HepG2 (cell line): ENCODE measurements at regions not wholly inside any gene's neighbourhood (a gene's known extent, or its start where the extent isn't known, plus 50 kb on each side); places are given as distances from the start of the nearest gene placed in this dataset.

Experiments used
- ARID5B ChIP-seq: IDR thresholded peaks from 2 replicates; pipeline ENCODE4 v1.4.0; 2020; ENCODE audit warnings: mild to moderate bottlenecking, missing genetic modification reagents
- ATF1 ChIP-seq: IDR thresholded peaks from 2 replicates; pipeline ENCODE4 v1.6.1; 2016; ENCODE audit warnings: mild to moderate bottlenecking, control low read depth
- CBFB ChIP-seq: sonication (generic); formaldehyde crosslinking; IDR thresholded peaks from 2 replicates; pipeline ENCODE4 v1.4.0; 2020; ENCODE audit warnings: missing genetic modification reagents
- CHD2 ChIP-seq: IDR thresholded peaks from 2 replicates; pipeline ENCODE4 v1.6.1; 2011; ENCODE audit warnings: low read depth, low read length, improper control_type of control experiment
- CREB3 ChIP-seq: sonication (generic); formaldehyde crosslinking; IDR thresholded peaks from 2 replicates; pipeline ENCODE4 v1.5.0; 2020; ENCODE audit warnings: missing genetic modification reagents
- ERF ChIP-seq: IDR thresholded peaks from 2 replicates; pipeline ENCODE4 v1.6.1; 2018; ENCODE audit warnings: missing biosample characterization, missing genetic modification reagents
- FOXC1 ChIP-seq: sonication (generic); formaldehyde crosslinking; IDR thresholded peaks from 2 replicates; pipeline ENCODE4 v1.8.0; 2022; ENCODE audit warnings: mild to moderate bottlenecking, missing genetic modification reagents, borderline replicate concordance
- GMEB2 ChIP-seq: IDR thresholded peaks from 2 replicates; pipeline ENCODE4 v1.6.1; 2016; ENCODE audit warnings: missing biosample characterization, missing genetic modification reagents, low read depth
- HMG20A ChIP-seq: IDR thresholded peaks from 2 replicates; pipeline ENCODE4 v1.6.1; 2016; ENCODE audit warnings: borderline replicate concordance
- HNRNPK ChIP-seq: fragments of 200-400 bp; formaldehyde crosslinking; IDR thresholded peaks from 2 replicates; pipeline ENCODE4 v1.6.1; 2018; ENCODE audit warnings: low read length, low read depth, moderate library complexity, mild to moderate bottlenecking; ENCODE audit not compliant: poor library complexity, severe bottlenecking
- IRX3 ChIP-seq: sonication (generic); formaldehyde crosslinking; IDR thresholded peaks from 2 replicates; pipeline ENCODE4 v1.8.1; 2023; ENCODE audit warnings: mild to moderate bottlenecking, low read depth, missing genetic modification reagents, borderline replicate concordance
- SAFB2 ChIP-seq: sonication (generic); formaldehyde crosslinking; IDR thresholded peaks from 2 replicates; pipeline ENCODE4 v1.5.1; 2020; ENCODE audit warnings: missing genetic modification reagents, low read depth, mild to moderate bottlenecking, borderline replicate concordance
- SMARCC2 ChIP-seq: fragments of 450-650 bp; IDR thresholded peaks from 2 replicates; pipeline ENCODE4 v1.6.1; 2017; ENCODE audit warnings: antibody characterized with exemption, mild to moderate bottlenecking
- ZFP1 ChIP-seq: IDR thresholded peaks from 2 replicates; pipeline ENCODE4 v1.6.1; 2016
- ZNF510 ChIP-seq: sonication (generic); formaldehyde crosslinking; IDR thresholded peaks from 2 replicates; pipeline ENCODE4 v1.4.0; 2020; ENCODE audit warnings: low read depth, mild to moderate bottlenecking, missing genetic modification reagents
- ZNF589 ChIP-seq: sonication (generic); formaldehyde crosslinking; conservative IDR thresholded peaks from 2 replicates; pipeline ENCODE4 v1.8.0; 2022; ENCODE audit warnings: mild to moderate bottlenecking, moderate library complexity, missing genetic modification reagents
- ZNF724P ChIP-seq: sonication (generic); formaldehyde crosslinking; IDR thresholded peaks from 2 replicates; pipeline ENCODE4 v1.8.0; 2022; ENCODE audit warnings: missing genetic modification reagents, borderline replicate concordance
- ZNF740 ChIP-seq: sonication (generic); formaldehyde crosslinking; IDR thresholded peaks from 2 replicates; pipeline ENCODE4 v1.4.0; 2020; ENCODE audit warnings: missing genetic modification reagents
- ZNF800 ChIP-seq: sonication (generic); formaldehyde crosslinking; IDR thresholded peaks from 2 replicates; pipeline ENCODE4 v1.4.0; 2020; ENCODE audit warnings: missing genetic modification reagents
- ZNF841 ChIP-seq: sonication (generic); formaldehyde crosslinking; IDR thresholded peaks from 2 replicates; pipeline ENCODE4 v1.8.1; 2023; ENCODE audit warnings: missing genetic modification reagents, borderline replicate concordance
- ZSCAN20 ChIP-seq: sonication (generic); formaldehyde crosslinking; IDR thresholded peaks from 2 replicates; pipeline ENCODE4 v1.4.0; 2020; ENCODE audit warnings: missing genetic modification reagents, mild to moderate bottlenecking, borderline replicate concordance

- TF ChIP-seq SAFB2 (no peak), ERF (no peak), ZNF510 (CRISPR knock-in tag) (no peak), ZFP1 (CRISPR knock-in tag) (no peak), IRX3 (CRISPR knock-in tag) (no peak), ZNF724P (no peak), CHD2 (no peak), FOXC1 (no peak), ZNF800 (CRISPR knock-in tag) (no peak), HNRNPK (no peak), SMARCC2 (no peak), ZSCAN20 (CRISPR knock-in tag) (no peak), ARID5B (CRISPR knock-in tag) (peak; percentile 47; the same call in 1 of the 2 replicates), GMEB2 (CRISPR knock-in tag) (no peak), CREB3 (CRISPR knock-in tag) (no peak), HMG20A (CRISPR knock-in tag) (peak; percentile 23; the same call in 1 of the 2 replicates), ZNF589 (CRISPR knock-in tag) (no peak), ZNF841 (CRISPR knock-in tag) (no peak), CBFB (CRISPR knock-in tag) (no peak), ATF1 (CRISPR knock-in tag) (no peak), ZNF740 (no peak)
Measured at GRCh38 chr2:61679096-61679495, 140.9 kb upstream of the XPO1 start (continued).
